ENCODE measurements at regions not wholly inside any gene's neighbourhood (a gene's known extent, or its start where the extent isn't known, plus 50 kb on each side); places are given as distances from the start of the nearest gene placed in this dataset.

GRCh38 chr6:80531681-80532619 is 425.5 kb downstream of the BCKDHB start:
- DNase-seq (peak in 1 of 5 donors; percentile 28), FAIRE-seq (no peak)
- intact Hi-C loops (cut with DNase I): no loop called here
- H3K9ac ChIP-seq (ENCODE audit: low read length in 3 of 3): no peak overlapping the region
- no peaks in the 10 kb centered on the region for H3K27me3 ChIP-seq (ENCODE audit: control insufficient read depth, insufficient read depth, low read length)
- H3K36me3 ChIP-seq (ENCODE audit: control insufficient read depth in 2 of 3, insufficient read depth in 3 of 3, low read length in 3 of 3): no peaks in the 10 kb centered on the region
- H3K4me3 ChIP-seq (ENCODE audit: low read length in 3 of 3): no peak overlapping the region
- H3K9me3 ChIP-seq (ENCODE audit: control insufficient read depth in 2 of 3, insufficient read depth in 1 of 3, low read length in 3 of 3): no peaks in the 10 kb centered on the region
- no peak for TF ChIP-seq CTCF (IDR thresholded peaks at IDR 0.05; ENCODE audit: borderline replicate concordance, extremely low read depth, insufficient read depth)
- H3K27ac ChIP-seq (ENCODE audit: low read depth in 2 of 2, low read length in 2 of 2): no peak overlapping the region
- H3K4me1 ChIP-seq (ENCODE audit: control insufficient read depth in 2 of 3, insufficient read depth in 2 of 3, low read depth in 1 of 3, low read length in 3 of 3): no peaks in the 10 kb centered on the region

GRCh38 chr6:80530103-80530502 is 423.6 kb downstream of the BCKDHB start:
- DNase-seq (no peak), FAIRE-seq (no peak)
- H3K9me3 ChIP-seq (ENCODE audit: control insufficient read depth in 2 of 3, insufficient read depth in 1 of 3, low read length in 3 of 3): no peaks in the 10 kb centered on the region
- intact Hi-C loops (cut with DNase I): no loop called here
- no peak overlapping the region for H3K27ac ChIP-seq (ENCODE audit: low read depth in 2 of 2, low read length in 2 of 2)
- TF ChIP-seq CTCF (IDR thresholded peaks at IDR 0.05; ENCODE audit: borderline replicate concordance, extremely low read depth, insufficient read depth): no peak
- no peaks in the 10 kb centered on the region for H3K4me1 ChIP-seq (ENCODE audit: control insufficient read depth in 2 of 3, insufficient read depth in 2 of 3, low read depth in 1 of 3, low read length in 3 of 3)
- H3K36me3 ChIP-seq (ENCODE audit: control insufficient read depth in 2 of 3, insufficient read depth in 3 of 3, low read length in 3 of 3): no peaks in the 10 kb centered on the region
- no peak overlapping the region for H3K9ac ChIP-seq (ENCODE audit: low read length in 3 of 3)
- H3K4me3 ChIP-seq (ENCODE audit: low read length in 3 of 3): no peak overlapping the region
- no peaks in the 10 kb centered on the region for H3K27me3 ChIP-seq (ENCODE audit: control insufficient read depth, insufficient read depth, low read length)

- Histone ChIP-seq H3K9ac (ENCODE audit: low read length in 3 of 3) (no peak overlapping the region), H3K27me3 (ENCODE audit: control insufficient read depth, insufficient read depth, low read length) (no peaks in the 10 kb centered on the region), H3K4me1 (ENCODE audit: control insufficient read depth in 2 of 3, insufficient read depth in 2 of 3, low read depth in 1 of 3, low read length in 3 of 3) (no peaks in the 10 kb centered on the region), H3K36me3 (ENCODE audit: control insufficient read depth in 2 of 3, insufficient read depth in 3 of 3, low read length in 3 of 3) (no peaks in the 10 kb centered on the region), H3K4me3 (ENCODE audit: low read length in 3 of 3) (no peak overlapping the region), H3K9me3 (ENCODE audit: control insufficient read depth in 2 of 3, insufficient read depth in 1 of 3, low read length in 3 of 3) (no peaks in the 10 kb centered on the region), H3K27ac (ENCODE audit: low read depth in 2 of 2, low read length in 2 of 2) (no peak overlapping the region)
- no peak for TF ChIP-seq CTCF (IDR thresholded peaks at IDR 0.05; ENCODE audit: borderline replicate concordance, extremely low read depth, insufficient read depth)
- no peak for FAIRE-seq
- intact Hi-C loops (cut with DNase I): no loop called here
- no peak for DNase-seq
Measured at GRCh38 chr6:80528115-80528514, 421.6 kb downstream of the BCKDHB start.

Measured in kidney (tissue), 13 donors.